ENCODE measurements at regions not wholly inside any gene's neighbourhood (a gene's known extent, or its start where the extent isn't known, plus 50 kb on each side); places are given as distances from the start of the nearest gene placed in this dataset.

DNA sequence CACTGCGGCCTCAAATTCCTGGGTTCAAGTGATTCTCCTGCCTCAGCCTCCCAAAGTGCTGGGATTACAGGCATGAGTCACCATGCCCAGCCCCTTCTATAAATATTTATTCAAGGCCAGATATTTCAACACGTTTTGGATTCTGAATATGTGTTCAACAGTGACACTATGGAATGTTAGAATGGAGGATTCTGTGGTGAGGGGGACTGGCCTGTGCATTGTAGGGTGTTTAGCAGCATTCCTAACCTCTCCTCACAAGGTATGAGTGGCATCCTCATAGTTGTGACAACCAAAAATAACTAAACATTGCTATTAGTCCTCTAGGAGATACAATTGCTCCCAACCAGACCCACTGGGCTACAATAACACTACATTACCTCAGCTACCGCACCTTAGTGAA is 104.0 kb upstream of the ATP10A start:
- ChIA-PET CTCF (interaction anchor here (0.6 kb wide), 1 partner anchor 27 kb away, joined by 3 read pairs; no protein-coding TSS in a partner anchor), POLR2A (no interaction called here)
- H3K27ac ChIP-seq: no peak overlapping the region
- H3K9me3 ChIP-seq: no peaks in the 10 kb centered on the region
- no peak overlapping the region for H3K4me3 ChIP-seq
- H3K4me1 ChIP-seq: no peaks in the 10 kb centered on the region
- WGBS (ENCODE audit: missing lambda C conversion rate): 55% methylated on average over 3 of the region's 3 CpGs
- DNase-seq (ENCODE audit: low read depth in 1 of 2, low spot score in 1 of 2) (peak in 1 of 2 experiments; percentile 2), ATAC-seq (no peak), FAIRE-seq (no peak)
- TF ChIP-seq RNF2 (IDR thresholded peaks at IDR 0.05; ENCODE audit: borderline replicate concordance, low read depth) (no peak), POLR2A (IDR thresholded peaks at IDR 0.05; ENCODE audit: low read length) (no peak), JUN (IDR thresholded peaks at IDR 0.05) (no peak), MYC (IDR thresholded peaks at IDR 0.05; ENCODE audit: borderline replicate concordance, low read length) (no peak), CHD4 (IDR thresholded peaks at IDR 0.05; ENCODE audit: borderline replicate concordance) (no peak), CEBPB (IDR thresholded peaks at IDR 0.05) (no peak), NFE2L2 (conservative IDR thresholded peaks at IDR 0.05; ENCODE audit: low read length) (no peak), NR3C1 (IDR thresholded peaks at IDR 0.05) (no peak), CTCF (IDR thresholded peaks at IDR 0.05) (no peak)
- TF ChIP-seq, protein P1, sequence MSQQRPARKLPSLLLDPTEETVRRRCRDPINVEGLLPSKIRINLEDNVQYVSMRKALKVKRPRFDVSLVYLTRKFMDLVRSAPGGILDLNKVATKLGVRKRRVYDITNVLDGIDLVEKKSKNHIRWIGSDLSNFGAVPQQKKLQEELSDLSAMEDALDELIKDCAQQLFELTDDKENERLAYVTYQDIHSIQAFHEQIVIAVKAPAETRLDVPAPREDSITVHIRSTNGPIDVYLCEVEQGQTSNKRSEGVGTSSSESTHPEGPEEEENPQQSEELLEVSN (IDR thresholded peaks at IDR 0.05; ENCODE audit: borderline replicate concordance, low read depth): no peak
- H3K4me2 ChIP-seq: no peak overlapping the region

GRCh38 chr15:25965326-25965725 is 102.2 kb upstream of the ATP10A start:
- TF ChIP-seq MAFK (IDR thresholded peaks at IDR 0.05; ENCODE audit: partially characterized antibody) (no peak), CHD2 (IDR thresholded peaks at IDR 0.05; ENCODE audit: low read length, partially characterized antibody) (no peak), POLR2A (IDR thresholded peaks at IDR 0.05; ENCODE audit: low read length) (no peak), CEBPB (IDR thresholded peaks at IDR 0.05) (no peak), PHF8 (IDR thresholded peaks at IDR 0.05; ENCODE audit: borderline replicate concordance, low read depth) (no peak), CTCF (IDR thresholded peaks at IDR 0.05) (no peak), MAZ (IDR thresholded peaks at IDR 0.05; ENCODE audit: borderline replicate concordance, low read depth, low read length) (no peak)
- TF ChIP-seq, protein P1 (IDR thresholded peaks at IDR 0.05; ENCODE audit: borderline replicate concordance, low read depth): no peak
- Histone ChIP-seq H3K4me2 (no peak overlapping the region), H3K4me1 (no peaks in the 10 kb centered on the region), H3K4me3 (no peak overlapping the region), H3K27ac (no peak overlapping the region), H3K9me3 (no peaks in the 10 kb centered on the region)
- ATAC-seq (no peak), DNase-seq (ENCODE audit: low read depth in 1 of 2, low spot score in 1 of 2) (no peak), FAIRE-seq (no peak)
- WGBS (ENCODE audit: missing lambda C conversion rate): 36% methylated on average over 5 of the region's 5 CpGs
- ChIA-PET POLR2A (no interaction called here), CTCF (no interaction called here)

GRCh38 chr15:25960273-25960672 is 97.1 kb upstream of the ATP10A start:
- H3K9me3 ChIP-seq: no peaks in the 10 kb centered on the region
- H3K4me2 ChIP-seq: no peak overlapping the region
- WGBS (ENCODE audit: missing lambda C conversion rate): 21% methylated on average over 5 of the region's 5 CpGs
- DNase-seq (ENCODE audit: low read depth in 1 of 2, low spot score in 1 of 2) (no peak), ATAC-seq (no peak), FAIRE-seq (no peak)
- H3K4me3 ChIP-seq: no peak overlapping the region
- CTCF ChIA-PET: no interaction called here
- POLR2A ChIA-PET: no interaction called here
- no peaks in the 10 kb centered on the region for H3K4me1 ChIP-seq
- H3K27ac ChIP-seq: no peak overlapping the region
- no peak for TF ChIP-seq NPAS2 (CRISPR knock-in tag; IDR thresholded peaks at IDR 0.05; ENCODE audit: borderline replicate concordance)
- no peak for TF ChIP-seq POLR2AphosphoS2 (conservative IDR thresholded peaks at IDR 0.05; ENCODE audit: low read length)
- TF ChIP-seq SMC3 (IDR thresholded peaks at IDR 0.05): no peak
- TF ChIP-seq BHLHE40 (IDR thresholded peaks at IDR 0.05; ENCODE audit: low read depth, low read length): no peak
- TF ChIP-seq HOXB13 (CRISPR knock-in tag; IDR thresholded peaks at IDR 0.05; ENCODE audit: low read depth): no peak
- TF ChIP-seq GATA3 (IDR thresholded peaks at IDR 0.05; ENCODE audit: borderline replicate concordance): no peak
- TF ChIP-seq ZFP36 (IDR thresholded peaks at IDR 0.05; ENCODE audit: borderline replicate concordance, partially characterized antibody): no peak
- TF ChIP-seq, protein P1 (IDR thresholded peaks at IDR 0.05; ENCODE audit: borderline replicate concordance, low read depth): no peak
- TF ChIP-seq RFX5 (IDR thresholded peaks at IDR 0.05): no peak
- TF ChIP-seq KDM5A (IDR thresholded peaks at IDR 0.05): no peak
- TF ChIP-seq EP300 (IDR thresholded peaks at IDR 0.05): no peak
- TF ChIP-seq MAFK (IDR thresholded peaks at IDR 0.05; ENCODE audit: partially characterized antibody): no peak
- no peak for TF ChIP-seq CEBPB (IDR thresholded peaks at IDR 0.05)
- no peak for TF ChIP-seq TFCP2L1 (CRISPR knock-in tag; IDR thresholded peaks at IDR 0.05)
- TF ChIP-seq MYC (IDR thresholded peaks at IDR 0.05; ENCODE audit: borderline replicate concordance, low read length): no peak

Measured in A549 (cell line).